Lower lobe of right lung (tissue), 2 donors: ENCODE measurements at regions not wholly inside any gene's neighbourhood (a gene's known extent, or its start where the extent isn't known, plus 50 kb on each side); places are given as distances from the start of the nearest gene placed in this dataset.

Experiments
- ATAC-seq, 2 donors: fragments of 200-7000 bp; cut with Tn5 transposase; one replicate each; pipeline ENCODE4 v1.9.1; 2020 to 2022; ENCODE audit warnings: mild to moderate bottlenecking in 2 of 2, moderate library complexity in 2 of 2
- DNase-seq: peaks from one replicate; pipeline ENCODE4 v3.0.0-alpha.2; 2020
- H3K27ac ChIP-seq: fragments of 200-600 bp; one replicate; pipeline ENCODE4 v1.8.0; 2022
- H3K27me3 ChIP-seq: fragments of 200-600 bp; one replicate; pipeline ENCODE4 v1.8.0; 2022; ENCODE audit warnings: low read depth
- H3K36me3 ChIP-seq: fragments of 200-600 bp; one replicate; pipeline ENCODE4 v1.8.0; 2022; ENCODE audit warnings: mild to moderate bottlenecking
- H3K4me1 ChIP-seq: fragments of 200-600 bp; one replicate; pipeline ENCODE4 v1.8.0; 2022
- H3K4me3 ChIP-seq: fragments of 200-600 bp; one replicate; pipeline ENCODE4 v1.8.0; 2022; ENCODE audit warnings: mild to moderate bottlenecking
- H3K9me3 ChIP-seq: fragments of 200-600 bp; one replicate; pipeline ENCODE4 v1.8.0; 2022
- intact Hi-C: fragments of 100-400 bp; cut with DNase I; formaldehyde crosslinking; loops from one replicate; pipeline ENCODE4 v1.11.0; 2022
- TF ChIP-seq, protein P1 (sequence below): fragments of 200-600 bp; IDR thresholded peaks from one replicate; pipeline ENCODE4 v1.8.0; 2022; ENCODE audit warnings: antibody characterized with exemption, mild to moderate bottlenecking
- donor health status: DM: no; HTN: yes; CAD: no; lungs with severe emphysema.

DNA sequence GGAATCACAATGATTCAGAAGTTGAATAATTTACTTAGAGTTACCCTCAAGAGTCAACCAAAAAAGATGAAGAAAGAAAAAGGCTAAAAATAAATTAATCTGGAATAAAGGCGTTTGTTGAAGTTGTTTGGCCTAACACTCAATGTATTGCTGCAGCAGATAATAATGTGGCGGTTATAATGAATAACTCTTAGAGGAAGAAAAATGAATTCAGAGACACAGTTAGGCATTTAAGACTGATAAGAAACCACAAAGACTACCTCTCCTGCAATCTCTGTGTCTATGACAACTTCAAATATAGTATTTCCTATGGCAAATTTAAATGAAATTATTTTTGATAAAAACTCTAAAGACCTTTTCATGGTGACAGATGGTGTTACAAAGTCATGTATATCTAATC is 1369.1 kb upstream of the AGA start:
- Histone ChIP-seq H3K4me3 (no peak overlapping the region), H3K36me3 (no peaks in the 10 kb centered on the region), H3K27ac (no peak overlapping the region), H3K27me3 (no peaks in the 10 kb centered on the region), H3K4me1 (no peaks in the 10 kb centered on the region), H3K9me3 (no peaks in the 10 kb centered on the region)
- ATAC-seq (no peak), DNase-seq (no peak)
- intact Hi-C loops: no loop called here
- TF ChIP-seq, protein P1, sequence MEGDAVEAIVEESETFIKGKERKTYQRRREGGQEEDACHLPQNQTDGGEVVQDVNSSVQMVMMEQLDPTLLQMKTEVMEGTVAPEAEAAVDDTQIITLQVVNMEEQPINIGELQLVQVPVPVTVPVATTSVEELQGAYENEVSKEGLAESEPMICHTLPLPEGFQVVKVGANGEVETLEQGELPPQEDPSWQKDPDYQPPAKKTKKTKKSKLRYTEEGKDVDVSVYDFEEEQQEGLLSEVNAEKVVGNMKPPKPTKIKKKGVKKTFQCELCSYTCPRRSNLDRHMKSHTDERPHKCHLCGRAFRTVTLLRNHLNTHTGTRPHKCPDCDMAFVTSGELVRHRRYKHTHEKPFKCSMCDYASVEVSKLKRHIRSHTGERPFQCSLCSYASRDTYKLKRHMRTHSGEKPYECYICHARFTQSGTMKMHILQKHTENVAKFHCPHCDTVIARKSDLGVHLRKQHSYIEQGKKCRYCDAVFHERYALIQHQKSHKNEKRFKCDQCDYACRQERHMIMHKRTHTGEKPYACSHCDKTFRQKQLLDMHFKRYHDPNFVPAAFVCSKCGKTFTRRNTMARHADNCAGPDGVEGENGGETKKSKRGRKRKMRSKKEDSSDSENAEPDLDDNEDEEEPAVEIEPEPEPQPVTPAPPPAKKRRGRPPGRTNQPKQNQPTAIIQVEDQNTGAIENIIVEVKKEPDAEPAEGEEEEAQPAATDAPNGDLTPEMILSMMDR: no peak

DNA sequence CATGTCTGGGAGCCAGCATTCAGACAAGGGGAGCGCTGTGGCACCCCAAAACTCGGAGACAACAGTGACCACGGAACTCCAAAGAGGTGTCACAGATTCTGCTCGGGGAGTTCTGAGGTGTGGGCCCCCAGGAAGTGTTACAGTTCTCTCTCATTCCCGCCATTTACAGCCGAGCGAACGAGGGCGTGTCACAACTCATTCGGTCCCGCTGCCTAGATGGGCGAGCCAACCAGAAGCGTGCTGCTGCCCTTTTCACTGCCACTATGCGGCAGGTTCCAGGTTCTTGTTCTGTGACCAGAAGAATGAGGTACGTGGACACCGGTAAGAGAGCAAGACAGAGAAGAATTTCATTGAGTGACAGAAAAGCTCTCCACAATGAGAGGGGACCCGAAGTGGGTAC is 1370.6 kb upstream of the AGA start:
- DNase-seq (no peak), ATAC-seq (no peak)
- Histone ChIP-seq H3K4me3 (no peak overlapping the region), H3K27me3 (no peaks in the 10 kb centered on the region), H3K27ac (no peak overlapping the region), H3K4me1 (no peaks in the 10 kb centered on the region), H3K9me3 (no peaks in the 10 kb centered on the region), H3K36me3 (no peaks in the 10 kb centered on the region)
- TF ChIP-seq, protein P1: no peak
- intact Hi-C loops: no loop called here

DNA sequence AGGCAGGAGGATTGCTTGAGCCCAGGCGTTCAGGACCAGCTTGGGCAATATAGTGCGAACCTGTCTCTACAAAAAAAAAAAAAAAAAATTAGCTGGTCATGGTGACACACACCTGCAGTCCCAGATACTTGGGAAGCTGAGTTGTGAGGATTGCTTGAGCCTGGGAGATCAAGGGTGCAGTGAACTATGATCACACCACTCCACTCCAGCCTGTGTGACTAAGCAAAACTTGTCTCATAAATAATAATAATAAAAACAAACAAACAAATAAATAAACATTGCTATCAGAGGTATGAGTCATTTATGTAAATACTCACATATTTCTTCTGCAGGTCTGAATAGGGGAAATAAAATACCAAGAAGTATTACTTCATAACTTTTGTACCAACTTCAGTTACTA is 1372.7 kb upstream of the AGA start:
- Histone ChIP-seq H3K36me3 (no peaks in the 10 kb centered on the region), H3K4me1 (no peaks in the 10 kb centered on the region), H3K4me3 (no peak overlapping the region), H3K27me3 (no peaks in the 10 kb centered on the region), H3K9me3 (no peaks in the 10 kb centered on the region), H3K27ac (no peak overlapping the region)
- TF ChIP-seq, protein P1: no peak
- intact Hi-C loops: no loop called here
- DNase-seq (no peak), ATAC-seq (no peak)

DNA sequence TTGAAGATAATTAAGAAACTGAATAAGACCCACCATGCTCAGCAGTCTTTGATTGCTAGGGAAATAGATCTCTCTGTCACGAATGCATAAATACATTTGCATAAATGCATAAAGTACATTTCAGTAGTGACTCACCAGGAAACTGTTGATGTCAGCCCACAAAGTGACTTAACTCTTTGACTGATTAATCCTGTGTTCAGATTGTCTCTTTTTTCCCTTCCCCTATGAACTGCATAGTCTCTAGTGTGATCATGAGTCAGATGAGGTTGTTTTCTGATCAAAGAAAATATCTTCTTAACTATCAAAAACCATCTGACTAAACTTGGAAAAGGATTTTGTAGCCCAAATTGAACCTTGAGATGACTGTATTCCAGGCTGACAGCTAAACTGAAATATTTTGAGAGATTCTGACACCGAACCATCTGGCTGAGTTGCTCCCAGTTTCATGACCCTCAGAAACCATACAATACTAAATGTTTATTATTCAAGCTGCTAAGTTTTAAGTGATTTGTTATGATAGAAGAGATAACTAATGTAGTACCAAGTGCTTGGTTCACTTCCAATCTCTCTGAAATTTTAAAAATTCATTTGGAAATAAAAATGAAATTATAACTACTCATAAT is 1381.5 kb upstream of the AGA start:
- H3K4me3 ChIP-seq: no peak overlapping the region
- TF ChIP-seq, protein P1: no peak
- no peak for ATAC-seq

DNA sequence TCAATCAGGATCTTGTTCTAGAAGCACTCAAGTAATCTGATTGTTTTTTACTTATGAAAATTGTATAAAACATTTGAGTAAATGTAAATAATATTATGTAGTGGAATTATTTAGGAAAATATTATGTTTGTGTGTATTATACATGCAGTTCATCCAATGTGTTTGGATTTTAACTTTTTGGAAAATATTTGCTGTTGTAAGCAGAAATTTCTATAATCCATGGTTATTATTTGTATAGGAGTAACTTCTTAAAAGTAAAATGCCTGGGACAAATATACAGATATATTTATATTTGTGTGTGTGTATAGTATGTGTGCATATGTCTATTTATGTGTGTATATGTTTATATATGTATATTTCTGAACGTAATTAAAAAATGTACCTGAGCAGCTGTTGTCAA is 1394.6 kb upstream of the AGA start:
- ATAC-seq: no peak

More for the DNA sequence above, 1381.5 kb upstream of the AGA start:
- Histone ChIP-seq H3K9me3 (no peaks in the 10 kb centered on the region), H3K36me3 (no peaks in the 10 kb centered on the region), H3K27me3 (no peaks in the 10 kb centered on the region), H3K4me1 (no peaks in the 10 kb centered on the region), H3K27ac (no peak overlapping the region)
- intact Hi-C loops: no loop called here
- DNase-seq: no peak

More for the DNA sequence above, 1394.6 kb upstream of the AGA start:
- intact Hi-C loops: no loop called here
- no peaks in the 10 kb centered on the region for H3K9me3 ChIP-seq
- H3K4me1 ChIP-seq: no peaks in the 10 kb centered on the region
- no peak for DNase-seq
- no peaks in the 10 kb centered on the region for H3K36me3 ChIP-seq
- TF ChIP-seq, protein P1: no peak
- H3K4me3 ChIP-seq: no peak overlapping the region
- no peak overlapping the region for H3K27ac ChIP-seq
- no peaks in the 10 kb centered on the region for H3K27me3 ChIP-seq
